ENCODE measurements at regions not wholly inside any gene's neighbourhood (a gene's known extent, or its start where the extent isn't known, plus 50 kb on each side); places are given as distances from the start of the nearest gene placed in this dataset.

GRCh38 chr5:30524428-30524827, 669.1 kb upstream of the CDH6 start:
- Histone ChIP-seq H3K36me3 (ENCODE audit: control insufficient read depth, low read length) (no peaks in the 10 kb centered on the region), H3K27me3 (ENCODE audit: control insufficient read depth, low read length) (no peaks in the 10 kb centered on the region), H3K9me2 (replicated peaks; ENCODE audit: control insufficient read depth, low read length) (no peaks in the 10 kb centered on the region), H3K4me3 (ENCODE audit: low read length) (no peak overlapping the region), H3K9me3 (ENCODE audit: control insufficient read depth, insufficient read depth, low read length) (no peaks in the 10 kb centered on the region), H3K79me2 (ENCODE audit: control insufficient read depth, low read length) (no peaks in the 10 kb centered on the region), H3F3A (ENCODE audit: control insufficient read depth, insufficient read depth) (no peaks in the 10 kb centered on the region), H3K27ac (ENCODE audit: low read depth, low read length) (no peak overlapping the region), H4K20me1 (ENCODE audit: control insufficient read depth, insufficient read depth, low read depth, low read length) (no peaks in the 10 kb centered on the region), H3K4me1 (ENCODE audit: control insufficient read depth, low read length) (no peaks in the 10 kb centered on the region), H3K4me2 (ENCODE audit: low read length) (no peak overlapping the region)
- TF ChIP-seq EZH2phosphoT487 (IDR thresholded peaks at IDR 0.05; ENCODE audit: borderline replicate concordance, low read length) (no peak), CTCF (IDR thresholded peaks at IDR 0.05; ENCODE audit: low read depth, low read length, poor library complexity, severe bottlenecking) (no peak)

GRCh38 chr5:30523061-30523460, 670.4 kb upstream of the CDH6 start:
- Histone ChIP-seq H3K27me3 (ENCODE audit: control insufficient read depth, low read length) (no peaks in the 10 kb centered on the region), H3K79me2 (ENCODE audit: control insufficient read depth, low read length) (no peaks in the 10 kb centered on the region), H3K9me3 (ENCODE audit: control insufficient read depth, insufficient read depth, low read length) (no peaks in the 10 kb centered on the region), H4K20me1 (ENCODE audit: control insufficient read depth, insufficient read depth, low read depth, low read length) (no peaks in the 10 kb centered on the region), H3K36me3 (ENCODE audit: control insufficient read depth, low read length) (no peaks in the 10 kb centered on the region), H3K4me1 (ENCODE audit: control insufficient read depth, low read length) (no peaks in the 10 kb centered on the region), H3F3A (ENCODE audit: control insufficient read depth, insufficient read depth) (no peaks in the 10 kb centered on the region), H3K9me2 (replicated peaks; ENCODE audit: control insufficient read depth, low read length) (no peaks in the 10 kb centered on the region), H3K4me3 (ENCODE audit: low read length) (no peak overlapping the region), H3K4me2 (ENCODE audit: low read length) (no peak overlapping the region), H3K27ac (ENCODE audit: low read depth, low read length) (no peak overlapping the region)
- TF ChIP-seq CTCF (IDR thresholded peaks at IDR 0.05; ENCODE audit: low read depth, low read length, poor library complexity, severe bottlenecking) = no peak
- TF ChIP-seq EZH2phosphoT487 (IDR thresholded peaks at IDR 0.05; ENCODE audit: borderline replicate concordance, low read length) = no peak

- no peaks in the 10 kb centered on the region for H3K27me3 ChIP-seq (ENCODE audit: control insufficient read depth, low read length)
- TF ChIP-seq EZH2phosphoT487 (IDR thresholded peaks at IDR 0.05; ENCODE audit: borderline replicate concordance, low read length) = no peak
- TF ChIP-seq CTCF (IDR thresholded peaks at IDR 0.05; ENCODE audit: low read depth, low read length, poor library complexity, severe bottlenecking) = no peak
- no peaks in the 10 kb centered on the region for H3K9me3 ChIP-seq (ENCODE audit: control insufficient read depth, insufficient read depth, low read length)
- H3K36me3 ChIP-seq (ENCODE audit: control insufficient read depth, low read length) = no peaks in the 10 kb centered on the region
- H3K4me3 ChIP-seq (ENCODE audit: low read length) = no peak overlapping the region
- no peak overlapping the region for H3K4me2 ChIP-seq (ENCODE audit: low read length)
- H4K20me1 ChIP-seq (ENCODE audit: control insufficient read depth, insufficient read depth, low read depth, low read length) = no peaks in the 10 kb centered on the region
- H3K79me2 ChIP-seq (ENCODE audit: control insufficient read depth, low read length) = no peaks in the 10 kb centered on the region
- H3K27ac ChIP-seq (ENCODE audit: low read depth, low read length) = no peak overlapping the region
- H3K9me2 ChIP-seq (replicated peaks; ENCODE audit: control insufficient read depth, low read length) = no peaks in the 10 kb centered on the region
- no peaks in the 10 kb centered on the region for H3K4me1 ChIP-seq (ENCODE audit: control insufficient read depth, low read length)
- H3F3A ChIP-seq (ENCODE audit: control insufficient read depth, insufficient read depth) = no peaks in the 10 kb centered on the region
Observed at GRCh38 chr5:30505014-30505886, 688.2 kb upstream of the CDH6 start.
